Daoy (cell line): ENCODE measurements at regions not wholly inside any gene's neighbourhood (a gene's known extent, or its start where the extent isn't known, plus 50 kb on each side); places are given as distances from the start of the nearest gene placed in this dataset.

Experiments
- DNase-seq: peaks from one replicate; pipeline ENCODE4 v3.0.0-alpha.2; 2015; ENCODE audit warnings: low read depth

DNA sequence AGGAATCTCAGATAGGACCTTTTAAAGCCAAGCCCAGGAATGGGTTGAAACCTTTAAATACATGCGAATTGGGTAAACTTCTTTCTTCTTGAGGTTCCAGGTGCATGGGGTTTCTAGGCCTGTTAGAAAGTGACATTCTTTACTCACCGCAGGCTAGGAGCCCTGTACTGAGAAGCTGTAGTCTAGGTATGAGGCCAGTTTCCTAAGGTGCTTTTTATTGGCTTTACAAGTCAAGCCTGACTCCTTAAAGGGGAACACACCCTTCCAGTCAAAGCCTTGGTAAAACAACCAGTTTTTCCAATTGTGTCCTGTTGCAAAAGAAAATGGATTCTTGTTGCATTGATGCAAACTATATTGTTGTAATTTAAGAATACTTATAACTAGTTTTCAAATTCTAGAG lies 76.1 kb upstream of the ATP11B start:
- DNase-seq: no peak

- no peak for DNase-seq
Measured at GRCh38 chr3:182722907-182723306, 70.4 kb upstream of the ATP11B start.

DNA sequence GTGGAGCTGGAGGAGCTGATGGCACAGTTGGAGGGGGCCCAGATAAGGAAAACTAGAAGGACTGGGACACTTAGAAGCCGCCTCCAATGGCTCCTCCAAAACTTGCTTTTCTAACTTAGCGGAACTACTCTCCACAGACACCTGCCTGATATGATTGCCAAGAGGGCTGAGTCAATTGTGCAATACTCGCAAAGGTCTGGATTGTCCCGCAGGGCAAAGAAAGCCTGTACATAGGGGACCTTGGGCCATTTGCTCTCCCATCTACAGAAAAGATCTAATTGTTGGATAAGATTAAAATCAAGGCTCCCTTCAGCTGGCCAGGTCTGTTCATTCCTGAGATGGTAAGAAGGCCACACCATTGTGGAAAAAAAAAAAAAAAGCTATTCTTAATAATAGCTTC lies 69.7 kb upstream of the ATP11B start:
- DNase-seq: no peak

DNA sequence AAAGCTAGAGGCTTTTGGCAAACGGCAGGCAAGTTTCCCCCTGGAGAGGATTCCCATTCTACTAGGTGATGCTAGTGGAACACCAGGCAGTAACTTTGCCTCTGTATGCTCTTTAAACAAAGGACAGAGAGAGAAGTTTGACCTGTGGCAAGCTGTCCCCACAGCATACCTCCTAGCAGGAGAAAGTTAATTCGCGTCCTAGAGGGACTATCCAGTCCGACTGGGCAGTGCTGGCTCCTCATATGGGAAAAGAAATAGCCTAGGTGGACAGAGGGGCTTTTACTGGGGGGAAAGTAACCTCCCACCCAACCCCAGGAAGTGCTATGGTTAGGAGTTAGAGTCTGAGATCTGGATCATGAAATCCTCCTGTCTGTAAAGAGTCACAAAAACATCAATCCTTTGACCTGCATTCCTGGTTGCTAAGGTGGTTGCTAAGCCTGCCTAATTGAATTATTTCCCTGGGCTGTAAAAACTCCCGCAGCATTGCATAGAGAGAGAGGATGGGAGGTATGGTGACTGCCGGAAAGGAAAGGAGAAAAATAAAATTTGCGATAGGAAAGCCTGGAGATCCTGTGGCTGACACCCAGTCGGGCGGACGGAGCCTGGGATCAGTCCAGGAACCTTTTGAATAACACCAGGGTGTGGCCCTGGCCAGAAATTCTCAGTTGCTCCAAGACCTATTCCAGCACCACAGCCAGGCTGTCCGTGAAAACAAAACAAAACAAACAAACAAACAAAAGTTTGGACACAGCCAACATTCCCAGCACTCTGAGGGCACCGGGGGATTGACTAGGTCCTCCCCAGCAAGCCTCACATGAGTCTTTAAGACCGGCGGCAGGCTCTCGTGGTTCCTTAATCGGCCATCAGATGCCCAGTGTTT lies 67.7 kb upstream of the ATP11B start:
- peak; percentile 9 for DNase-seq

DNA sequence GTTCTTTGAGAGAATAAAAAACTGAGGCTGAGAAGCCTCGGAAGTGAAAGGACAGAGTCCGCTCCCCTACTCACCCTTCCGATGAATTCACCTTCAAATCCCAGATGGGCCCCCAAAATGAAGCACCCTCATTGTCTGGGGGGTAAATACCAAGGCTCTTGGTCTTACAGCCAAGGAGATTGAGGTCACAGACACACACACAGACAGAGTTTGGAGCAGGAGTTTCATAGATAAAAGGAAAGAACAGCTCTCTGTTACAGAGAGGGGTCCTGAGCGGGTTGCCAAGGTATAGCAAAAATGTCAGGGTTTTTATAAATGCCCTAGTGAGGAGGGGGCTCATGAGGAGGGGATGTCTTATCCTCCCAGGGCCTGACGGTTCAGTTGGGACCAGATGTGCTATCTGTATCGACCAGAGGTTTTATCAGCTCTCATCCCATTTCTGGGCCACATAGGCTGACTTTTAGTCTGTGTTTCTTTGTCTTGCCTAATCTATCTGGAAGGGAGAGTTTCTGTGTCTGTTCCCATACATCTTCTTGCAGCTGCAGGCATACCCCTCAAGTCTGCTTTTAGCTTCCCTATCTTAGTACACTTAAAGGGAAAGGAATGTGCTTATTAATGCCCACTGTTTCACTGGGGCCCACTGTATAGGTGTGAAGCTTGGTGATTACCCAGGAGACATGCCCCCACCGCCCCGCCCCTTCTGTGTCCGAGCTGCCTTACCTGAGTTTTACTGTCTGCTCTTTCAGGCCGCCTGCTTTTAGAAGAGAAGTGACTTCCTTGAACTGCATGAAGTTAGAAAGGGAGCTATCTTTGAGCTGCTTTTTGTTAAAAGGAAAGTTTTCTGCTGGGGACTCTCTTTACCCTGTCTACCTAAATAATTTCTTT lies 66.8 kb upstream of the ATP11B start:
- no peak for DNase-seq

DNA sequence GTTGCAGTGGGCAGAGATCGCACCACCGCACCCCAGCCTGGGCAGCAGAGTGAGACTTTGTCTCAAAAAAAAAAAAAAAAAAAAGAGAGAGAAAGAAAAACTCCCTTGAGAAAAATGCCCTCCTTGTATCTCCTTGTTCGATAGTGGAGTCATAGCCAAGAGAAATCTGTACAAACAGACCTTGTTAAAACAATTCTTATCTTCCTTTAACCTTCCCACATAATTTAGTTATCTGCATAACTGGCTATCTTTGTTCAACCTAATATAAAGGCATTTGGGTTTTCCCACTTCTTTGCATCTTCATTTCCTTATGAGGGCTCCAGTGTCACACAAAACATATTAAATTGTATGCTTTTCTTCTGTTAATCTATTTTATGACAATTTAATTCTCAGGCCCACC lies 65.1 kb upstream of the ATP11B start:
- DNase-seq: no peak

DNA sequence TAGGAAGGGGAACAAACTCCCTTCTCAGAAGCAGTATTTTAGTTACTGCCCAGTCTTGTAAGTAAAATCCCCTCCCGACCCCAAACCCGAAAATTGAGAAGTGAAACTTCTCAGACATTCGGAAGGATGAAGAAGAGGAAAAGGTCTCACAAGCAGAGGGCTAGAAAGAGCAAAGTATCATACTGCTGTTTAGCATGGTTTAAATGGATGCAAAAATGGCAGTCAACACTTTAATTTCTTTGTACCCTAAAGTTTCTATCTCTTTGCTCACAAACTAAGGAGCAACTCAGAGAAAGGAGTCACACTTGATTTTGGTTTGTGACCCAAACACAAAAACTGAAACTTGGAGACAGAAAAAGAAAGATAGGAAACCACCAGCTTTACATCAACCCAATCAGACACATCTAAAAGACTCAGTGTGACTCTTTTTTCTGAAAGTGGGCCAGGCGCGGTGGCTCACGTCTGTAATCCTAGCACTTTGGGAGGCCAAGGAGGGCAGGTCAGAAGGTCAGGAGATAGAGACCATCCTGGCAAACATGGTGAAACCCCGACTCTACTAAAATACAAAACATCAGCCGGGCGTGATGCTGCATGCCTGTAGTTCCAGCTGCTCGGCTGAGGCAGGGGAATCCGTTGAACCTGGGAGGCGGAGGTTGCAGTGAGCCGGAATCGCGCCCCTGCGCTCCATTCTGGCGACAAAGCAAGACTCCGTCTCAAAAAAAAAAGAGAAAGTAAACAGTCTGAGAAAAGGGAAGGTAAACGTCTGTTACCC lies 63.2 kb upstream of the ATP11B start:
- no peak for DNase-seq

DNA sequence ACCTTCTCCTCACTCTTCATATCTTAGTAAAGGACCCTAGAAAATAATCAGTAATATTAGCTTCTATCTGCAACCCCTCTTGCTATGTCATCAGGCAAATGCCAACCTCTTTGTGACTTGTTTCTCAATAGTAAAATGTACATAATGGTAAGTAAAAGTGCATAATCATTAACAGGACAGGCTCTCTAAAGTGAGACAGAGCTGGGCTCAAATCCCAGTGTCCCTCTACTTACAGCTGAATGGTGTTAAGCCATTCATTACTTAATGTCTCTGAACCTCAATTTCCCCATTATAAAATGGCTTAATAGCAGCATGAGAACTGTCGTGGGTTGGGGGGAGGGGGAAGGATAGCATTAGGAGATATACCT lies 62.6 kb upstream of the ATP11B start:
- no peak for DNase-seq

DNA sequence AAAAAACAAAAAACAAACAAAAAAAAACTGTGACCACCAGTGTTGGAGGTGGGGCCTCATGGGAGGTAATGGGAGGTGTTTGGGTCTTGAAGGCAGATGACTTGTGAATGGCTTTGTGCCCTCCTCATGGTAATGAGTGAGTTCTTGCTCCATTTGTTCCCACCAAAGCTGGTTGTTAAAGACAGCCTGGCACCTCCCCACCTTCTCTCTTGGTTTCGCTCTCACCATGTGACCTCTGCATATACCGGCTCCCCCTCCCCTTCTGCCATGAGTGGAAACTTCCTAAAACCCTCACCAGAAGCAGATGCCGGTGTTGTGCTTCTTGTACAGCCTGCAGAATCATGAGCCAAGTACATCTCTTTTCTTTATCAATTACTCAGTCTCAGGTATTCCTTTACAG lies 61.5 kb upstream of the ATP11B start:
- DNase-seq: no peak

GRCh38 chr3:182732232-182733015 lies 60.9 kb upstream of the ATP11B start:
- DNase-seq: no peak

DNA sequence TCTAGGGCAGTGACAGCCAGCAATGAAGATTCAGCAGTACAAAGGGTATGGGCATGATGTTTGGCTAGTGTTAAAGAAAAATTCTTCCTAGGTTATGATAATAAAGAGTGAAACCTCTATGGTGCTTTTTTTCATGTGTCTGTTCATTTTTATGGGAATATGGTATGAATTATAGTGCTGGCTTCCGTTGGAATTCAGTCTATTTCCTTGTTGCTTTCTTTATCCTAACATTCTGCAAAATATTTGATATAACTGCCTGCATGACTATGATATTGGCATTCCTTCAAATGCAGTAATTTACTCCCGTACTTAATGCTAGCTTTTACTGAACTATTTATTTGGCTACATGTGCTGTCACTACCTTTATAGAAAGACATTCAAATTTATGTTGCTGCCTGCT lies 57.6 kb upstream of the ATP11B start:
- DNase-seq: no peak

DNA sequence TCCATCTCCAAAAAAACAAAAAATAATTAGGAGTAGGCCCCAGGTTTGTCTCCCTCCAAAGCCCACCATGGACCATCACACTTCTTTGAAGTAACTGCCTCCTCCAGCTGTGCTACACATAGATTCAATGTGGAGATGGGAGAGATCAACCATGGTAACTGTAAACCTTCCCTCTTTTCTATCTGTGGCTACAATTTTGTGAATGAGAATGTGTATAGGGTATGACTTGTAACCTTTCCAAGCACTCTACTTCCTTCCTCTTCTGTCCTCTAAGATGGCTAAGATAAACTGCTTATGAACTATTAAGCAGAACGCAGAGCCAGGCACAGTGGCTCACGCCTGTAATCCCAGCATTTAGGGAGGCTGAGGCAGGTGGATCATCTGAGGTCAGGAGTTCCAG lies 55.5 kb upstream of the ATP11B start:
- no peak for DNase-seq

DNA sequence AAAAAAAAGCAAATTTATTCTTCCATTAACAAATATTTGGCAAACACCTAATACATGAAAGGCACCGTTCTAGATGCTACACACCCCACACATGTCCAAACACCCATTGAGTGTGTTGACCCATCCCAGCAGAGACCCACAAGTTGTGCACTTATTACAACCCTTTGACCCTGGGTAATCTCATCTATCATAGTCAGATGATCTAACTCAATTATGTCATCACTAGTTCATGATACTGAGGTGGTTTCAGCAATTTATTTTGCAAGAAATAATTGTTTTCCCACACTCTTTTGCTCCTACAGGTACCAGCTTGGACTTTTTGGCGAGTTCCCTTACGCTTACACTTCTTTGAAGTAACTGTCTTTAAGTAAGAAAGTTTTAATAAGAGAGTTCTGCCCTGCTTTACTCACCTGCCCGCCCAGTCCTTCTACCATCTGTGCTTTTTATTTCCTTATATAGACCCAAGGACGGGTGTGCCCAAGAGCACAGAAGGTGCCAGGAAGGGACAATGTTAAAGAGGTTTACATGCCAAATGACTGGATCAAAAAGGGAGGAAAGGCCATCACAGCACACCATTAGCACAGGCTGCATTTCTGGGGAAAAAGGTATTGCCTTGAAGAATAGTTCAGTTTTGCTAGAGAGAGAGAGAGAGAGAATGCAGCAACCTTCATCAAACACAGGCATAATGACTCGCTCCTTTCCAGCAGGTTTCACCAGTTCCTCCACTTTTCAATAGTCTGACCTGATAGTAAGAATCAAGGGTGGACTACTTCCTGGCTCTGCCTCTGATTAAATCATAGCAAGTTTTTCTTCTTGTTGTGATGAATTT lies 54.5 kb upstream of the ATP11B start:
- peak; percentile 15 for DNase-seq

GRCh38 chr3:182739619-182740018 lies 53.7 kb upstream of the ATP11B start:
- DNase-seq: peak; percentile 66

DNA sequence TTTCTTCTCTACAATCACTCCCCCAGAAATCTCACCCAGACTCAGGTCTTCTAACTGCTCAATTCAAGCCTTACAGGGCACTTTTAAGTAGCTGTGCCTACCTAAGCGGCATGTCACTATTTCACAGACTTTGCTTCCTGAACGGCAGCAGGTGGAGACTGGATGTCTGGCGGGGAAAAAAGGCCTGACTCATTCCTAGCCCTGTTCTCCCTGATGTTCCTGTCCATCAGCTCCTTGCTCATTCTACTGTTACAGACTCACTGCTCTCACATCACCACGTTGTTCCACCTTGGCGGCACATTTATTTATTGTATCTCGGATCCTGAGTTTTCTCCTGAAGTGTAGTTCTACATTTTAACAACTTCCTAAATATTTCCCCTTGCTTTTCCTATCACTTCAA lies 52.6 kb upstream of the ATP11B start:
- peak; percentile 34 for DNase-seq

DNA sequence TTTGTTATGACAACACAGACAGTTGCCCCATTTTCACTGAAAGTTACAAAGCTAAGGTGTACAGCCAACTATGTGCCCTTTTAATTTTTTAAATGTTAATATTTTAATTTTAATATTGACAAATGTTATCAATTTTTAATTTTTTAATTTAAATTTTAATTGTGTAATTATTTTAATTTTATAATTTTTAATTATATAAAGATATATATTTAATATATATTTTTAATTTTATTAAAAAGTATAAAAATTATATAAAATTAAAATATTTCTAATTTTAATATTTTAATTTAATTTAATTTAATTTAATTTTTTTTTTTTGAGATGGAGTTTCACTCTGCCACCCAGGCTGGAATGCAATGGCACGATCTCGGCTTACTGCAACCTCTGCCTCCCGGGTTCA lies 52.1 kb upstream of the ATP11B start:
- DNase-seq: no peak
